CD14-positive monocyte (primary cell): ENCODE measurements at regions not wholly inside any gene's neighbourhood (a gene's known extent, or its start where the extent isn't known, plus 50 kb on each side); places are given as distances from the start of the nearest gene placed in this dataset.

ENCODE experiments used
- DNase-seq, 3 donors: peaks; one replicate each; pipeline ENCODE4 v3.0.0-alpha.2; 2011 to 2022
- H2AFZ ChIP-seq: 2 replicates; pipeline ENCODE4 v1.6.0; 2012; ENCODE audit warnings: mild to moderate bottlenecking, low read depth, low read length, inconsistent platforms; ENCODE audit not compliant: insufficient read depth, poor library complexity, severe bottlenecking
- H3K27ac ChIP-seq, 2 donors: 1 replicate in 1 of 2; 2 replicates in 1 of 2; pipeline ENCODE4 v1.5.1; 2012 to 2013; ENCODE audit warnings: low read length in 2 of 2, control low read depth in 1 of 2, inconsistent platforms in 1 of 2, low read depth in 1 of 2, mild to moderate bottlenecking in 1 of 2
- H3K27me3 ChIP-seq, 2 donors: one replicate each; pipeline versions ENCODE4 v1.6.0 to v1.6.1; 2011 to 2013; ENCODE audit warnings: low read length in 2 of 2; ENCODE audit not compliant: control insufficient read depth in 2 of 2, insufficient read depth in 2 of 2
- H3K36me3 ChIP-seq, 2 donors: replicated peaks in 1 of 2; 1 replicate in 1 of 2; 2 replicates in 1 of 2; pipeline versions ENCODE4 v1.5.1 to v1.6.1; 2012 to 2013; ENCODE audit warnings: low read length in 2 of 2, control low read depth in 1 of 2, inconsistent platforms in 1 of 2, mild to moderate bottlenecking in 1 of 2; ENCODE audit not compliant: insufficient read depth in 2 of 2, control insufficient read depth in 1 of 2
- H3K4me1 ChIP-seq, 2 donors: 1 replicate in 1 of 2; 2 replicates in 1 of 2; pipeline versions ENCODE4 v1.5.1 to v1.6.1; 2012 to 2013; ENCODE audit warnings: low read length in 2 of 2, control low read depth in 1 of 2, inconsistent platforms in 1 of 2, mild to moderate bottlenecking in 1 of 2, moderate library complexity in 1 of 2; ENCODE audit not compliant: insufficient read depth in 2 of 2, control insufficient read depth in 1 of 2
- H3K4me2 ChIP-seq: replicated peaks from 2 replicates; pipeline ENCODE3; 2012; ENCODE audit warnings: low read length, moderate library complexity, mild to moderate bottlenecking; ENCODE audit not compliant: poor library complexity, severe bottlenecking; ENCODE audit errors: extremely low read depth
- H3K4me3 ChIP-seq, 3 experiments: fragments of 200-600 bp in 1 of 3; sonication (generic) in 1 of 3; replicated peaks in 1 of 3; 1 replicate in 2 of 3; 2 replicates in 1 of 3; pipeline ENCODE4 v1.5.1; 2011 to 2013; ENCODE audit warnings: low read length in 3 of 3, mild to moderate bottlenecking in 3 of 3, control low read depth in 2 of 3, low read depth in 2 of 3, inconsistent platforms in 1 of 3, moderate library complexity in 1 of 3
- H3K79me2 ChIP-seq: 2 replicates; pipeline ENCODE4 v1.6.0; 2012; ENCODE audit warnings: mild to moderate bottlenecking, control low read depth, inconsistent platforms, low read length, moderate library complexity; ENCODE audit not compliant: insufficient read depth
- H3K9ac ChIP-seq: 2 replicates; pipeline ENCODE4 v1.6.0; 2017; ENCODE audit warnings: low read length, mild to moderate bottlenecking; ENCODE audit not compliant: insufficient read depth, poor library complexity, severe bottlenecking
- H3K9me3 ChIP-seq, 2 donors: replicated peaks in 1 of 2; 1 replicate in 1 of 2; 2 replicates in 1 of 2; pipeline versions ENCODE4 v1.5.1 to v1.6.1; 2012 to 2013; ENCODE audit warnings: low read length in 2 of 2, control low read depth in 1 of 2; ENCODE audit not compliant: control insufficient read depth in 1 of 2, insufficient read depth in 1 of 2
- H4K20me1 ChIP-seq: 2 replicates; pipeline ENCODE4 v1.6.0; 2012; ENCODE audit warnings: mild to moderate bottlenecking, low read length, control low read depth, moderate library complexity; ENCODE audit not compliant: insufficient read depth
- H3K27ac Mint-ChIP-seq, 7 donors: one replicate each; pipeline ENCODE4 v1.8.0; 2020; ENCODE audit warnings: mild to moderate bottlenecking in 7 of 7, mixed read lengths in 7 of 7, moderate library complexity in 6 of 7, inconsistent platforms in 2 of 7
- H3K27me3 Mint-ChIP-seq, 3 donors: one replicate each; pipeline ENCODE4 v1.8.0; 2021 to 2022; ENCODE audit warnings: low read depth in 3 of 3, mild to moderate bottlenecking in 3 of 3, mixed read lengths in 3 of 3, moderate library complexity in 3 of 3, inconsistent platforms in 1 of 3
- H3K36me3 Mint-ChIP-seq, 2 donors: one replicate each; pipeline ENCODE4 v1.8.0; 2020; ENCODE audit warnings: mixed read lengths in 2 of 2, inconsistent platforms in 1 of 2, mild to moderate bottlenecking in 1 of 2
- H3K4me1 Mint-ChIP-seq: one replicate; pipeline ENCODE4 v1.8.0; 2020; ENCODE audit warnings: mild to moderate bottlenecking, mixed read lengths
- H3K4me3 Mint-ChIP-seq, 2 donors: one replicate each; pipeline ENCODE4 v1.8.0; 2020; ENCODE audit warnings: mild to moderate bottlenecking in 2 of 2, mixed read lengths in 2 of 2, moderate library complexity in 1 of 2
- H3K9me3 Mint-ChIP-seq, 7 donors: one replicate each; pipeline ENCODE4 v1.8.0; 2020 to 2022; ENCODE audit warnings: mixed read lengths in 7 of 7, mild to moderate bottlenecking in 6 of 7, moderate library complexity in 6 of 7, inconsistent platforms in 2 of 7
- CTCF ChIP-seq: fragments of 200-600 bp; IDR thresholded peaks from one replicate; pipeline ENCODE4 v1.8.0; 2022; ENCODE audit warnings: antibody characterized with exemption, mild to moderate bottlenecking
- WGBS: methylation state at CpG from one replicate; pipeline ENCODE4 v1.1.5; 2013; ENCODE audit warnings: missing lambda C conversion rate; ENCODE audit not compliant: insufficient coverage; 5-methylcytosine and 5-hydroxymethylcytosine counted together
- intact Hi-C, 2 donors: fragments of 100-400 bp; cut with micrococcal nuclease; formaldehyde crosslinking; loops; one replicate each; pipeline versions ENCODE4 v1.15.0 to v1.15.1; 2023

DNA sequence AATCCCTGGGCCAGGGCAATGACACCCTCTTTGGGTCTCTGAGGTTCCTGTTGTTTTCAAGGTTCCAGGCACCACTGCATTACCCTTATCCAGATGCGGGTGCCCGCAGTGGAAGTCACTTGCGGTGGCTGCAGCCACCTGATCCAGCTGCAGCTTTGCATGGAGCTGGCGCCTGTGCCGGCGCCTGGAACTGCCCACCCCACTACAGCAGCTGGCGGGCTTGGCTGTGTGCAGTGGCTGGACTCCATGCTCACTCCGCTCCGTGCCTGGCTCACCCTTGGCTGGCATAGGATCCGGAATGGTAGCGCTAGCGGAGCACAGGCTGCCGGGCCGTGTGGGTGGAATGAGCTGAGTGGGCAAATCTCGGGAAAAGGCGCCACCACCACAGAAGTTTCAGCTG, 832.6 kb upstream of the CADM2 start:
- TF ChIP-seq CTCF = no peak
- no peak overlapping the region for H3K4me3 Mint-ChIP-seq
- no peaks in the 10 kb centered on the region for H3K4me1 ChIP-seq
- no peak overlapping the region for H3K4me2 ChIP-seq
- no peaks in the 10 kb centered on the region for H3K27me3 Mint-ChIP-seq
- no peak for DNase-seq
- H3K27ac Mint-ChIP-seq = no peak overlapping the region
- H2AFZ ChIP-seq = no peak overlapping the region
- H3K79me2 ChIP-seq = no peaks in the 10 kb centered on the region
- no peaks in the 10 kb centered on the region for H3K27me3 ChIP-seq
- no peaks in the 10 kb centered on the region for H4K20me1 ChIP-seq
- H3K9me3 ChIP-seq = peaks cover 22 to 23% of the 10 kb centered on the region in 2 donors
- no peak overlapping the region for H3K4me3 ChIP-seq
- no peaks in the 10 kb centered on the region for H3K36me3 ChIP-seq
- no peaks in the 10 kb centered on the region for H3K36me3 Mint-ChIP-seq
- H3K4me1 Mint-ChIP-seq = no peaks in the 10 kb centered on the region
- no peak overlapping the region for H3K27ac ChIP-seq
- peaks cover 0 to 13% (median 4%) of the 10 kb centered on the region in 7 donors for H3K9me3 Mint-ChIP-seq
- no peak overlapping the region for H3K9ac ChIP-seq
- intact Hi-C loops = no loop called here
- 100% methylated on average over 5 of the region's 16 CpGs for WGBS

DNA sequence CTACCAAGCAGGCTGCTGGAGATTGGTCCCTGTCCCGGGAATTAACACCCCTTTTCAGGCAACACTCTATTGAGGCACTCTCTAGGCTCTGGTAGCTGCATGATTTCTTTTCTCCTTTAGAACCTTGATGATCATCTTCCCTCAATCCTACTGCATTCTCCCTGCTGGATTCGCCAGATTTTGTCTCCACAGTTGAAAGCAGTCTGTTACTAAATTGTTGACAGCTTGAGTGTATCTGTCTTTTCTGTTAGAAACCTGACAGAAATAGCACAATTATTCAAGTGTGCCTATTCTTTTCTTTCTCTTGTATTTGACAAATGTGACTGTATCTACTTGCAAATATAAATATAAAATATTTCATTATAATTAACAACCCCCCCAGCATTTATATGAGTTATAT, 830.8 kb upstream of the CADM2 start:
- no peak for TF ChIP-seq CTCF

More for the DNA sequence above, 830.8 kb upstream of the CADM2 start:
- Histone ChIP-seq H3K9me3 (peaks cover 22 to 23% of the 10 kb centered on the region in 2 donors), H3K79me2 (no peaks in the 10 kb centered on the region), H3K36me3 (no peaks in the 10 kb centered on the region), H2AFZ (no peak overlapping the region), H4K20me1 (no peaks in the 10 kb centered on the region), H3K27me3 (no peaks in the 10 kb centered on the region), H3K4me3 (no peak overlapping the region), H3K27ac (no peak overlapping the region), H3K4me2 (no peak overlapping the region), H3K4me1 (no peaks in the 10 kb centered on the region), H3K9ac (no peak overlapping the region)
- Mint-ChIP-seq H3K9me3 (peaks cover 0 to 12% (median 4%) of the 10 kb centered on the region in 7 donors), H3K4me3 (no peak overlapping the region), H3K27me3 (no peaks in the 10 kb centered on the region), H3K27ac (no peak overlapping the region), H3K4me1 (no peaks in the 10 kb centered on the region), H3K36me3 (no peaks in the 10 kb centered on the region)
- 88% methylated on average over 1 of the region's 2 CpGs for WGBS
- intact Hi-C loops = no loop called here
- no peak for DNase-seq
